Astrocyte (in vitro differentiated cells and primary cell): ENCODE measurements at regions not wholly inside any gene's neighbourhood (a gene's known extent, or its start where the extent isn't known, plus 50 kb on each side); places are given as distances from the start of the nearest gene placed in this dataset.

ENCODE experiments used
- DNase-seq: peaks from one replicate; pipeline ENCODE4 v3.0.0-alpha.2; 2010; ENCODE audit warnings: low read depth
- FAIRE-seq: peaks from 2 replicates; lab custom pipeline; 2011; peaks lifted over from hg19 to GRCh38; lab: Jason Lieb, UNC
- H2AFZ ChIP-seq: 2 replicates; pipeline ENCODE4 v1.6.0; 2012; ENCODE audit warnings: low read depth, low read length, inconsistent platforms
- H3K27ac ChIP-seq: 2 replicates; pipeline ENCODE4 v1.5.1; 2011; ENCODE audit warnings: low read depth, low read length, inconsistent platforms
- H3K27me3 ChIP-seq: 2 replicates; pipeline ENCODE4 v1.6.0; 2011; ENCODE audit warnings: low read length, inconsistent platforms; ENCODE audit not compliant: insufficient read depth
- H3K36me3 ChIP-seq: 2 replicates; pipeline ENCODE4 v1.5.1; 2011; ENCODE audit warnings: low read length, inconsistent platforms; ENCODE audit not compliant: insufficient read depth
- H3K4me1 ChIP-seq: 2 replicates; pipeline ENCODE4 v1.5.1; 2011; ENCODE audit warnings: low read length, inconsistent platforms; ENCODE audit not compliant: insufficient read depth
- H3K4me2 ChIP-seq: 2 replicates; pipeline ENCODE4 v1.6.0; 2012; ENCODE audit warnings: low read length, inconsistent platforms
- H3K4me3 ChIP-seq: 2 replicates; pipeline ENCODE4 v1.5.1; 2011; ENCODE audit warnings: low read depth, mild to moderate bottlenecking, low read length, inconsistent platforms; ENCODE audit not compliant: insufficient read depth
- H3K79me2 ChIP-seq: 2 replicates; pipeline ENCODE4 v1.6.0; 2012; ENCODE audit warnings: mild to moderate bottlenecking, low read length, inconsistent platforms; ENCODE audit not compliant: insufficient read depth
- H3K9ac ChIP-seq: 2 replicates; pipeline ENCODE4 v1.6.0; 2012; ENCODE audit warnings: mild to moderate bottlenecking, low read length, inconsistent platforms
- H3K9me3 ChIP-seq: 2 replicates; pipeline ENCODE4 v1.5.1; 2012; ENCODE audit warnings: low read depth, mild to moderate bottlenecking, low read length, inconsistent platforms; ENCODE audit not compliant: insufficient read depth
- H4K20me1 ChIP-seq: 2 replicates; pipeline ENCODE4 v1.6.0; 2012; ENCODE audit warnings: low read length, inconsistent platforms; ENCODE audit not compliant: insufficient read depth
- H3K27ac Mint-ChIP-seq: one replicate; pipeline ENCODE4 v1.8.0; 2021; ENCODE audit warnings: mild to moderate bottlenecking, mixed read lengths; ENCODE audit not compliant: unreplicated experiment
- H3K27me3 Mint-ChIP-seq: one replicate; pipeline ENCODE4 v1.8.0; 2021; ENCODE audit warnings: low read depth, mixed read lengths; ENCODE audit not compliant: unreplicated experiment
- H3K36me3 Mint-ChIP-seq: one replicate; pipeline ENCODE4 v1.8.0; 2021; ENCODE audit warnings: low read depth, mixed read lengths; ENCODE audit not compliant: unreplicated experiment
- H3K4me1 Mint-ChIP-seq: one replicate; pipeline ENCODE4 v1.8.0; 2021; ENCODE audit warnings: low read depth, mixed read lengths; ENCODE audit not compliant: unreplicated experiment
- H3K4me3 Mint-ChIP-seq: one replicate; pipeline ENCODE4 v1.8.0; 2021; ENCODE audit warnings: mild to moderate bottlenecking, moderate library complexity, mixed read lengths; ENCODE audit not compliant: unreplicated experiment
- H3K9me3 Mint-ChIP-seq: one replicate; pipeline ENCODE4 v1.8.0; 2021; ENCODE audit warnings: mild to moderate bottlenecking, mixed read lengths; ENCODE audit not compliant: unreplicated experiment
- CTCF ChIP-seq: IDR thresholded peaks from 2 replicates; pipeline ENCODE4 v1.5.1; 2011; ENCODE audit warnings: low read depth, mild to moderate bottlenecking, inconsistent platforms, low read length, moderate library complexity; ENCODE audit not compliant: insufficient read depth
- EZH2 ChIP-seq: IDR thresholded peaks from 2 replicates; pipeline ENCODE4 v1.6.1; 2012; ENCODE audit warnings: mild to moderate bottlenecking, low read length, inconsistent platforms; ENCODE audit not compliant: insufficient read depth

- peaks cover 10% of the 10 kb centered on the region for H3K27me3 Mint-ChIP-seq
Measured at GRCh38 chr12:125493704-125494308, 428.6 kb downstream of the AACS start.

GRCh38 chr12:125503128-125503527 is 437.9 kb downstream of the AACS start:
- no peak overlapping the region for H3K9ac ChIP-seq
- no peaks in the 10 kb centered on the region for H3K9me3 ChIP-seq
- no peaks in the 10 kb centered on the region for H3K4me1 Mint-ChIP-seq
- FAIRE-seq (no peak), DNase-seq (no peak)
- no peak for TF ChIP-seq EZH2
- TF ChIP-seq CTCF = no peak
- no peak overlapping the region for H3K4me3 ChIP-seq
- H4K20me1 ChIP-seq = no peaks in the 10 kb centered on the region
- no peaks in the 10 kb centered on the region for H3K36me3 ChIP-seq
- no peak overlapping the region for H3K4me2 ChIP-seq
- H3K9me3 Mint-ChIP-seq = no peaks in the 10 kb centered on the region
- no peaks in the 10 kb centered on the region for H3K27me3 Mint-ChIP-seq
- H3K4me1 ChIP-seq = no peaks in the 10 kb centered on the region
- no peak overlapping the region for H3K27ac ChIP-seq
- H3K79me2 ChIP-seq = no peaks in the 10 kb centered on the region
- H3K36me3 Mint-ChIP-seq = no peaks in the 10 kb centered on the region
- no peak overlapping the region for H3K27ac Mint-ChIP-seq
- H3K4me3 Mint-ChIP-seq = no peak overlapping the region
- no peaks in the 10 kb centered on the region for H3K27me3 ChIP-seq
- H2AFZ ChIP-seq = no peak overlapping the region

More at GRCh38 chr12:125493704-125494308, 428.6 kb downstream of the AACS start:
- H3K4me3 ChIP-seq = no peak overlapping the region
- TF ChIP-seq EZH2 (no peak), CTCF (no peak)
- H3K27ac ChIP-seq = no peak overlapping the region
- no peaks in the 10 kb centered on the region for H3K9me3 ChIP-seq
- no peaks in the 10 kb centered on the region for H3K4me1 Mint-ChIP-seq
- no peak overlapping the region for H3K9ac ChIP-seq
- no peak overlapping the region for H3K4me3 Mint-ChIP-seq
- FAIRE-seq (no peak), DNase-seq (no peak)
- H3K9me3 Mint-ChIP-seq = peaks cover 2% of the 10 kb centered on the region
- no peaks in the 10 kb centered on the region for H4K20me1 ChIP-seq
- no peak overlapping the region for H3K27ac Mint-ChIP-seq
- H2AFZ ChIP-seq = no peak overlapping the region
- no peaks in the 10 kb centered on the region for H3K27me3 ChIP-seq
- H3K79me2 ChIP-seq = no peaks in the 10 kb centered on the region
- H3K4me2 ChIP-seq = no peak overlapping the region
- no peaks in the 10 kb centered on the region for H3K36me3 ChIP-seq
- H3K36me3 Mint-ChIP-seq = no peaks in the 10 kb centered on the region
- H3K4me1 ChIP-seq = no peaks in the 10 kb centered on the region

GRCh38 chr12:125509195-125509594 is 444.0 kb downstream of the AACS start:
- no peak for FAIRE-seq
- TF ChIP-seq EZH2 (no peak), CTCF (no peak)
- H3K4me2 ChIP-seq = no peak overlapping the region

More at GRCh38 chr12:125509195-125509594, 444.0 kb downstream of the AACS start:
- DNase-seq = no peak
- no peaks in the 10 kb centered on the region for H3K4me1 Mint-ChIP-seq
- Histone ChIP-seq H3K4me3 (no peak overlapping the region), H3K27me3 (no peaks in the 10 kb centered on the region), H2AFZ (no peak overlapping the region), H3K9ac (no peak overlapping the region), H3K36me3 (no peaks in the 10 kb centered on the region), H3K4me1 (no peaks in the 10 kb centered on the region), H3K27ac (no peak overlapping the region), H3K79me2 (no peaks in the 10 kb centered on the region), H3K9me3 (no peaks in the 10 kb centered on the region), H4K20me1 (no peaks in the 10 kb centered on the region)
- H3K27me3 Mint-ChIP-seq = peaks cover 6% of the 10 kb centered on the region
- H3K27ac Mint-ChIP-seq = no peak overlapping the region
- no peaks in the 10 kb centered on the region for H3K9me3 Mint-ChIP-seq
- no peak overlapping the region for H3K4me3 Mint-ChIP-seq
- H3K36me3 Mint-ChIP-seq = no peaks in the 10 kb centered on the region
